Left lung (tissue), 4 donors: ENCODE measurements at regions not wholly inside any gene's neighbourhood (a gene's known extent, or its start where the extent isn't known, plus 50 kb on each side); places are given as distances from the start of the nearest gene placed in this dataset.

Experiments
- ATAC-seq: fragments of 200-7000 bp; cut with Tn5 transposase; one replicate; pipeline ENCODE4 v1.9.1; 2020; ENCODE audit warnings: moderate library complexity
- DNase-seq, 4 donors: peaks; one replicate each; pipeline ENCODE4 v3.0.0-alpha.2; 2013 to 2020
- H3K27ac ChIP-seq, 2 donors: fragments of 200-600 bp; sonication (generic) in 1 of 2; one replicate each; pipeline versions ENCODE4 v1.5.0 to v1.8.0; 2020 to 2021
- H3K27me3 ChIP-seq, 2 donors: fragments of 200-600 bp; sonication (generic) in 1 of 2; one replicate each; pipeline versions ENCODE4 v1.5.0 to v1.8.0; 2020 to 2021
- H3K36me3 ChIP-seq, 2 donors: fragments of 200-600 bp; sonication (generic) in 1 of 2; one replicate each; pipeline versions ENCODE4 v1.5.0 to v1.8.0; 2020 to 2021
- H3K4me1 ChIP-seq, 2 donors: fragments of 200-600 bp; one replicate each; pipeline ENCODE4 v1.8.0; 2021
- H3K4me3 ChIP-seq, 2 donors: fragments of 200-600 bp; sonication (generic) in 1 of 2; one replicate each; pipeline versions ENCODE4 v1.5.0 to v1.8.0; 2020 to 2021; ENCODE audit warnings: mild to moderate bottlenecking in 1 of 2
- H3K9me3 ChIP-seq, 2 donors: fragments of 200-600 bp; sonication (generic) in 1 of 2; one replicate each; pipeline versions ENCODE4 v1.5.0 to v1.8.0; 2020 to 2021
- CTCF ChIP-seq, 2 donors: fragments of 200-600 bp; sonication (generic) in 1 of 2; IDR thresholded peaks; one replicate each; pipeline versions ENCODE4 v1.5.0 to v1.8.0; 2021; ENCODE audit warnings: antibody characterized with exemption in 2 of 2
- intact Hi-C, 2 donors: fragments of 100-400 bp; cut with DNase I; formaldehyde crosslinking; loops; one replicate each; pipeline versions ENCODE4 v1.11.2 to v1.14.2; 2022
- donor health status: DM: no; HTN: yes; CAD: no.
- donor health status: DM: no; HTN: no; CAD: no.

GRCh38 chr3:87555290-87555689 lies 278.9 kb upstream of the POU1F1 start:
- intact Hi-C loops: no loop called here
- no peaks in the 10 kb centered on the region for H3K27me3 ChIP-seq
- no peak for ATAC-seq
- no peak overlapping the region for H3K4me3 ChIP-seq
- no peak overlapping the region for H3K27ac ChIP-seq
- no peak for DNase-seq
- H3K9me3 ChIP-seq: no peaks in the 10 kb centered on the region
- no peaks in the 10 kb centered on the region for H3K36me3 ChIP-seq
- no peaks in the 10 kb centered on the region for H3K4me1 ChIP-seq
- TF ChIP-seq CTCF (IDR thresholded peaks at IDR 0.05): no peak

DNA sequence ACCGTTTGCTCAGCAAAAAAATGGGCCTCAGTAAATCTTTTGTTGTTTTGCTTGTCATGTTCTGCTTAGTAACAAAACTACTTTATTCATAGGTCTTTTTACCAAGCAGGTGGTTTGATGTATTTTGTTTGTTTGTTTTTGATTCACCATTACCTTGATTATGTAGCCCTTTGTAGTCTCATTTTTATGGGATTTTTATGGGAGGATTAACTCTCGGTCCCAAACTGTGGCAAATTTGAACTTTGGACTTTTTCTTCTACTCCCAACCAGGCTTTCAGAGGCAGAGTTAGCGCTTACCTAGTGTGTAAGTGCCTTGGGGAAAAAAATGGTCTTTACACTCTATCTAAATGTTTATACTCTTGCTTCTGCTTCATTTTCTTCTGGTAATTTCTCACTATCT lies 276.7 kb upstream of the POU1F1 start:
- intact Hi-C loops: no loop called here
- no peak for ATAC-seq
- Histone ChIP-seq H3K4me3 (no peak overlapping the region), H3K27ac (no peak overlapping the region), H3K4me1 (no peaks in the 10 kb centered on the region), H3K27me3 (no peaks in the 10 kb centered on the region), H3K36me3 (no peaks in the 10 kb centered on the region), H3K9me3 (no peaks in the 10 kb centered on the region)
- DNase-seq: no peak
- no peak for TF ChIP-seq CTCF (IDR thresholded peaks at IDR 0.05)

DNA sequence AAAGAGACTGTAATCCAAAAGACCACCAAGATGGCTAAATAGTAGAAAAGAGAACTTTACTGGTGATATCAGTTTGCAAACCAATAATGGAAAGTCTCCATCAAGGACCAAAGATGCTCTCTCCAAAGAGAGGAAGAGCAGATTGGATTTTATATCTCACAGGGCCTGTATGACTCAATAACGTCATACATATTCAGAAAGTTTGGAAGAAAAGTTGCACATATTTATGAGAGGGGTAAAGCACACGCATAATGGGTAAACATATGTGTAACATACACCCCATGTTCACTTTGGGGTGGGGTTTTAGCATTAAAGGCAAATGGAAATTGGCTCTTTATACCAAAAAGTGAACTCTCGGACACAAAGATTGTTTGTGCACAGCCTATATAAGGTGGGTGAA lies 274.5 kb upstream of the POU1F1 start:
- H3K4me1 ChIP-seq: no peaks in the 10 kb centered on the region
- intact Hi-C loops: no loop called here
- H3K27me3 ChIP-seq: no peaks in the 10 kb centered on the region
- H3K4me3 ChIP-seq: no peak overlapping the region
- ATAC-seq: no peak
- H3K36me3 ChIP-seq: no peaks in the 10 kb centered on the region
- TF ChIP-seq CTCF (IDR thresholded peaks at IDR 0.05): no peak
- DNase-seq: no peak
- no peak overlapping the region for H3K27ac ChIP-seq
- H3K9me3 ChIP-seq: no peaks in the 10 kb centered on the region

GRCh38 chr3:87549208-87549607 lies 272.8 kb upstream of the POU1F1 start:
- no peak for DNase-seq
- no peak for ATAC-seq
- Histone ChIP-seq H3K4me3 (no peak overlapping the region), H3K27me3 (no peaks in the 10 kb centered on the region), H3K36me3 (no peaks in the 10 kb centered on the region), H3K4me1 (no peaks in the 10 kb centered on the region), H3K9me3 (no peaks in the 10 kb centered on the region), H3K27ac (no peak overlapping the region)
- TF ChIP-seq CTCF (IDR thresholded peaks at IDR 0.05): no peak
- intact Hi-C loops: no loop called here

GRCh38 chr3:87548271-87548670 lies 271.9 kb upstream of the POU1F1 start:
- DNase-seq: no peak

More at GRCh38 chr3:87548271-87548670, 271.9 kb upstream of the POU1F1 start:
- no peaks in the 10 kb centered on the region for H3K36me3 ChIP-seq
- H3K4me3 ChIP-seq: no peak overlapping the region
- intact Hi-C loops: no loop called here
- no peak overlapping the region for H3K27ac ChIP-seq
- H3K9me3 ChIP-seq: no peaks in the 10 kb centered on the region
- no peaks in the 10 kb centered on the region for H3K4me1 ChIP-seq
- ATAC-seq: no peak
- TF ChIP-seq CTCF (IDR thresholded peaks at IDR 0.05): no peak
- no peaks in the 10 kb centered on the region for H3K27me3 ChIP-seq
